RWPE2 (cell line): ENCODE measurements at regions not wholly inside any gene's neighbourhood (a gene's known extent, or its start where the extent isn't known, plus 50 kb on each side); places are given as distances from the start of the nearest gene placed in this dataset.

ENCODE experiments used
- ATAC-seq: fragments of 200-7000 bp; cut with Tn5 transposase; 3 replicates; pipeline ENCODE4 v1.9.1; 2021; ENCODE audit warnings: low read depth
- DNase-seq: peaks from one replicate; pipeline ENCODE4 v3.0.0-alpha.2; 2020; ENCODE audit warnings: low spot score
- H3K27ac ChIP-seq: fragments of 450-650 bp; 2 replicates; pipeline ENCODE4 v1.5.1; 2017; ENCODE audit warnings: mild to moderate bottlenecking; ENCODE audit not compliant: poor library complexity, severe bottlenecking
- H3K27me3 ChIP-seq: fragments of 250-450 bp; sonication (Bioruptor Pico); 2 replicates; pipeline ENCODE4 v1.5.1; 2021; ENCODE audit warnings: mild to moderate bottlenecking, moderate library complexity; ENCODE audit not compliant: insufficient read depth, poor library complexity, severe bottlenecking
- H3K36me3 ChIP-seq: fragments of 250-450 bp; sonication (Bioruptor Pico); 2 replicates; pipeline ENCODE4 v1.5.1; 2020; ENCODE audit warnings: low read depth, mild to moderate bottlenecking, moderate library complexity
- H3K4me1 ChIP-seq: fragments of 250-450 bp; sonication (Bioruptor Pico); 2 replicates; pipeline ENCODE4 v1.5.1; 2021; ENCODE audit warnings: mild to moderate bottlenecking, moderate library complexity; ENCODE audit not compliant: insufficient read depth, poor library complexity, severe bottlenecking
- H3K4me3 ChIP-seq: fragments of 250-450 bp; sonication (Bioruptor Pico); 2 replicates; pipeline ENCODE4 v1.5.1; 2021; ENCODE audit warnings: mild to moderate bottlenecking, moderate library complexity; ENCODE audit not compliant: severe bottlenecking
- H3K9me3 ChIP-seq: fragments of 250-450 bp; sonication (Bioruptor Pico); 2 replicates; pipeline ENCODE4 v1.5.1; 2021; ENCODE audit warnings: mild to moderate bottlenecking, moderate library complexity; ENCODE audit not compliant: severe bottlenecking
- TF ChIP-seq, protein P1 (sequence below): fragments of 450-650 bp; IDR thresholded peaks from one replicate; pipeline ENCODE4 v1.5.1; 2017; ENCODE audit warnings: mild to moderate bottlenecking, moderate library complexity; ENCODE audit not compliant: poor library complexity, severe bottlenecking

GRCh38 chr2:134021830-134022524, 231.9 kb upstream of the MGAT5 start:
- no peak for DNase-seq
- ATAC-seq, result no peak

GRCh38 chr2:134023854-134024253, 230.0 kb upstream of the MGAT5 start:
- no peaks in the 10 kb centered on the region for H3K9me3 ChIP-seq
- ATAC-seq (no peak), DNase-seq (no peak)
- H3K4me3 ChIP-seq, result no peak overlapping the region
- no peak overlapping the region for H3K27ac ChIP-seq
- H3K4me1 ChIP-seq, result no peaks in the 10 kb centered on the region
- no peaks in the 10 kb centered on the region for H3K27me3 ChIP-seq
- TF ChIP-seq, protein P1, sequence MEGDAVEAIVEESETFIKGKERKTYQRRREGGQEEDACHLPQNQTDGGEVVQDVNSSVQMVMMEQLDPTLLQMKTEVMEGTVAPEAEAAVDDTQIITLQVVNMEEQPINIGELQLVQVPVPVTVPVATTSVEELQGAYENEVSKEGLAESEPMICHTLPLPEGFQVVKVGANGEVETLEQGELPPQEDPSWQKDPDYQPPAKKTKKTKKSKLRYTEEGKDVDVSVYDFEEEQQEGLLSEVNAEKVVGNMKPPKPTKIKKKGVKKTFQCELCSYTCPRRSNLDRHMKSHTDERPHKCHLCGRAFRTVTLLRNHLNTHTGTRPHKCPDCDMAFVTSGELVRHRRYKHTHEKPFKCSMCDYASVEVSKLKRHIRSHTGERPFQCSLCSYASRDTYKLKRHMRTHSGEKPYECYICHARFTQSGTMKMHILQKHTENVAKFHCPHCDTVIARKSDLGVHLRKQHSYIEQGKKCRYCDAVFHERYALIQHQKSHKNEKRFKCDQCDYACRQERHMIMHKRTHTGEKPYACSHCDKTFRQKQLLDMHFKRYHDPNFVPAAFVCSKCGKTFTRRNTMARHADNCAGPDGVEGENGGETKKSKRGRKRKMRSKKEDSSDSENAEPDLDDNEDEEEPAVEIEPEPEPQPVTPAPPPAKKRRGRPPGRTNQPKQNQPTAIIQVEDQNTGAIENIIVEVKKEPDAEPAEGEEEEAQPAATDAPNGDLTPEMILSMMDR, result no peak
- no peaks in the 10 kb centered on the region for H3K36me3 ChIP-seq

More at GRCh38 chr2:134021830-134022524, 231.9 kb upstream of the MGAT5 start:
- H3K36me3 ChIP-seq, result no peaks in the 10 kb centered on the region
- H3K4me1 ChIP-seq, result no peaks in the 10 kb centered on the region
- TF ChIP-seq, protein P1, result no peak
- no peak overlapping the region for H3K4me3 ChIP-seq
- H3K27ac ChIP-seq, result no peak overlapping the region
- H3K27me3 ChIP-seq, result no peaks in the 10 kb centered on the region
- H3K9me3 ChIP-seq, result no peaks in the 10 kb centered on the region

GRCh38 chr2:134027980-134028379, 225.9 kb upstream of the MGAT5 start:
- no peaks in the 10 kb centered on the region for H3K36me3 ChIP-seq
- DNase-seq (no peak), ATAC-seq (no peak)
- no peaks in the 10 kb centered on the region for H3K4me1 ChIP-seq
- peaks cover 10% of the 10 kb centered on the region for H3K27me3 ChIP-seq
- TF ChIP-seq, protein P1, result no peak
- H3K9me3 ChIP-seq, result no peaks in the 10 kb centered on the region
- H3K4me3 ChIP-seq, result no peak overlapping the region
- H3K27ac ChIP-seq, result no peak overlapping the region

GRCh38 chr2:134029418-134029817, 224.5 kb upstream of the MGAT5 start:
- Histone ChIP-seq H3K4me3 (no peak overlapping the region), H3K27ac (no peak overlapping the region), H3K27me3 (peaks cover 10% of the 10 kb centered on the region), H3K9me3 (no peaks in the 10 kb centered on the region), H3K4me1 (no peaks in the 10 kb centered on the region), H3K36me3 (no peaks in the 10 kb centered on the region)
- DNase-seq, result no peak
- TF ChIP-seq, protein P1, result no peak
- ATAC-seq, result no peak

DNA sequence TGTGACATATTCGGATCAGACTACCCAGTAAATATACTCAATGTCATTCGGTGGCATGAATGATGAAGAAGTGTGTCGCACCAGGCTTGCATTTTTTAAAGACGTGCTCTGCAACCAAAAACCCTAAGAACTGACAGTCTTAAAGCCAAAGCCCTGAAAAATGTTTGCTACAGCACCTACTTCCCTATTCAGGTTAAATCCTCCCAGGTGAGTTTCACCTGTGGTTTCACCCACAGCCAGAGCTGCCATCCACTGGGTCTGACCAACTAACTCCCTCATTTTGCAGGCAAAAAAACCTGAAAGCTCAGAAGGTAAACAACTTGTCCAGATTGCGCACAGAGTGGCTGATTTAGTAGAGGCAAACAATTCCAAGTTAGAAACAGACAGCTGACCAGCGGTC, 222.3 kb upstream of the MGAT5 start:
- peaks cover 10% of the 10 kb centered on the region for H3K27me3 ChIP-seq
- TF ChIP-seq, protein P1, result no peak
- H3K9me3 ChIP-seq, result no peaks in the 10 kb centered on the region
- no peak for DNase-seq
- H3K27ac ChIP-seq, result no peak overlapping the region
- H3K36me3 ChIP-seq, result no peaks in the 10 kb centered on the region
- no peak overlapping the region for H3K4me3 ChIP-seq
- no peak for ATAC-seq
- no peaks in the 10 kb centered on the region for H3K4me1 ChIP-seq
